GM23248 (cell line): ENCODE measurements at regions not wholly inside any gene's neighbourhood (a gene's known extent, or its start where the extent isn't known, plus 50 kb on each side); places are given as distances from the start of the nearest gene placed in this dataset.

Experiments used
- DNase-seq: peaks from one replicate; pipeline ENCODE4 v3.0.0-alpha.2; 2015
- H2AFZ ChIP-seq: fragments of 200-600 bp; sonication (generic); 2 replicates; pipeline ENCODE4 v1.6.1; 2016; ENCODE audit warnings: antibody characterized with exemption
- H3F3A ChIP-seq: fragments of 200-600 bp; sonication (generic); 2 replicates; pipeline ENCODE4 v1.6.1; 2016; ENCODE audit warnings: mild to moderate bottlenecking, antibody characterized with exemption, mixed run types; ENCODE audit not compliant: insufficient read depth
- H3K27ac ChIP-seq: fragments of 200-600 bp; sonication (generic); 2 replicates; pipeline ENCODE4 v1.5.1; 2016; ENCODE audit warnings: mild to moderate bottlenecking
- H3K27me3 ChIP-seq: fragments of 200-600 bp; sonication (generic); replicated peaks from 2 replicates; pipeline ENCODE4 v1.6.1; 2016; ENCODE audit warnings: mild to moderate bottlenecking; ENCODE audit not compliant: insufficient read depth
- H3K36me3 ChIP-seq: fragments of 200-600 bp; sonication (generic); 2 replicates; pipeline ENCODE4 v1.6.1; 2016; ENCODE audit warnings: low read depth, mild to moderate bottlenecking
- H3K4me1 ChIP-seq: fragments of 200-600 bp; sonication (generic); 2 replicates; pipeline ENCODE4 v1.6.1; 2016; ENCODE audit warnings: mild to moderate bottlenecking; ENCODE audit not compliant: insufficient read depth
- H3K4me2 ChIP-seq: fragments of 200-600 bp; sonication (generic); one replicate; pipeline ENCODE4 v1.6.1; 2016; ENCODE audit warnings: mild to moderate bottlenecking; ENCODE audit not compliant: unreplicated experiment
- H3K4me3 ChIP-seq: fragments of 200-600 bp; sonication (generic); 2 replicates; pipeline ENCODE4 v1.5.1; 2016; ENCODE audit warnings: mild to moderate bottlenecking
- H3K79me2 ChIP-seq: fragments of 200-600 bp; sonication (generic); 2 replicates; pipeline ENCODE4 v1.6.1; 2016; ENCODE audit warnings: mild to moderate bottlenecking; ENCODE audit not compliant: insufficient read depth
- H3K9ac ChIP-seq: fragments of 200-600 bp; sonication (generic); 2 replicates; pipeline ENCODE4 v1.6.1; 2016; ENCODE audit warnings: mild to moderate bottlenecking
- H3K9me2 ChIP-seq: fragments of 200-600 bp; sonication (generic); 2 replicates; pipeline ENCODE4 v1.6.1; 2016; ENCODE audit warnings: mixed run types, mild to moderate bottlenecking, moderate library complexity; ENCODE audit not compliant: insufficient read depth
- H3K9me3 ChIP-seq: fragments of 200-600 bp; sonication (generic); one replicate; pipeline ENCODE4 v1.6.1; 2017; ENCODE audit warnings: low read depth
- H4K20me1 ChIP-seq: fragments of 200-600 bp; sonication (generic); 2 replicates; pipeline ENCODE4 v1.6.0; 2016; ENCODE audit not compliant: insufficient read depth
- EZH2 ChIP-seq: fragments of 200-600 bp; sonication (generic); IDR thresholded peaks from 2 replicates; pipeline ENCODE4 v1.6.1; 2018; ENCODE audit warnings: antibody characterized with exemption, mild to moderate bottlenecking; ENCODE audit not compliant: insufficient read depth, poor library complexity, severe bottlenecking
- EZH2phosphoT487 ChIP-seq: fragments of 200-600 bp; sonication (generic); IDR thresholded peaks from 2 replicates; pipeline ENCODE4 v1.6.1; 2018; ENCODE audit warnings: antibody characterized with exemption, moderate library complexity, mild to moderate bottlenecking, low read depth; ENCODE audit not compliant: insufficient read depth
- WGBS, 2 experiments: methylation state at CpG; one replicate each; pipeline ENCODE4 v1.1.6; 2015 to 2017; ENCODE audit warnings: low lambda C conversion rate in 2 of 2, low coverage in 1 of 2; ENCODE audit errors: missing lambda C conversion rate in 2 of 2; 5-methylcytosine and 5-hydroxymethylcytosine counted together
- in situ Hi-C: fragments of 300-500 bp; cut with MboI; formaldehyde crosslinking; loops from 2 replicates; pipeline ENCODE4 v1.15.0; 2020

DNA sequence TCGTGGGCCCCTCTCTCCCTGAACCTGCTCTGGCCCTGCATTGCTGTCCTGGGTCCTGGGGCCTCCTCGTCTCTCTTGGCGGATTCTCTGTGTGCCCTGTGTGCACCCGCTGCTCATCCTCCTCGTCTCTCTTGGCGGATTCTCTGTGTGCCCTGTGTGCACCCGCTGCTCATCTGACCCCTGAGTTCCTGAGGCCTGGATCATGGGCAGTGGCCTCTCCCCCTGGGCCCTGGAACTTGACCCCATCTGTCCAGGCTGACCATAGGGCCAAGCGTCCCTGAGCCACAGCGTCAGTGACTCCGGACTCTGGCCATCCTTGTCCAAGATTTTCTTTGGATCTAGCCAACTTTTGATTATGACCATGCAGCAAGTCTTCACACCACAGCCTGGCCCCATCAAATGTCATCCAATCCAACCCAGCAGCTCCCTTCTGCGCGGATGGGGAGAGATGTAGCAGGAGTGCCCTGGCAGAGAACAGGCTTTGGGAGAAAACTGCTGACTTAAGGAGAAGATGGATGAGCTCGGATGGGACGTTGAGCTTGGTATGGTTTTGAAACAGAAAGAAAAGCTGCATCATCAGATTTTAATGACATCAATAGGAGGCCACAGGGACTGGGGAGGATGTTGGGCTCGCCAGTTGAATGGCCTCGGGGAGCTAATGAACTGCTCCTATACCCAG, 455.1 kb upstream of the HS6ST1 start:
- Histone ChIP-seq H3K27ac (no peak overlapping the region), H3K79me2 (no peaks in the 10 kb centered on the region), H3K9me2 (no peaks in the 10 kb centered on the region), H3K4me1 (no peaks in the 10 kb centered on the region), H3K9ac (no peak overlapping the region), H3K9me3 (no peaks in the 10 kb centered on the region), H3K4me3 (no peak overlapping the region), H2AFZ (no peak overlapping the region), H3F3A (no peaks in the 10 kb centered on the region), H3K36me3 (no peaks in the 10 kb centered on the region), H4K20me1 (no peaks in the 10 kb centered on the region), H3K27me3 (peaks cover 2% of the 10 kb centered on the region), H3K4me2 (no peak overlapping the region)
- WGBS, 2 experiments, result 67 to 73% methylated on average over 16 of the region's 16 CpGs
- no peak for DNase-seq
- in situ Hi-C loops, result no loop called here
- TF ChIP-seq EZH2phosphoT487 (no peak), EZH2 (no peak)

DNA sequence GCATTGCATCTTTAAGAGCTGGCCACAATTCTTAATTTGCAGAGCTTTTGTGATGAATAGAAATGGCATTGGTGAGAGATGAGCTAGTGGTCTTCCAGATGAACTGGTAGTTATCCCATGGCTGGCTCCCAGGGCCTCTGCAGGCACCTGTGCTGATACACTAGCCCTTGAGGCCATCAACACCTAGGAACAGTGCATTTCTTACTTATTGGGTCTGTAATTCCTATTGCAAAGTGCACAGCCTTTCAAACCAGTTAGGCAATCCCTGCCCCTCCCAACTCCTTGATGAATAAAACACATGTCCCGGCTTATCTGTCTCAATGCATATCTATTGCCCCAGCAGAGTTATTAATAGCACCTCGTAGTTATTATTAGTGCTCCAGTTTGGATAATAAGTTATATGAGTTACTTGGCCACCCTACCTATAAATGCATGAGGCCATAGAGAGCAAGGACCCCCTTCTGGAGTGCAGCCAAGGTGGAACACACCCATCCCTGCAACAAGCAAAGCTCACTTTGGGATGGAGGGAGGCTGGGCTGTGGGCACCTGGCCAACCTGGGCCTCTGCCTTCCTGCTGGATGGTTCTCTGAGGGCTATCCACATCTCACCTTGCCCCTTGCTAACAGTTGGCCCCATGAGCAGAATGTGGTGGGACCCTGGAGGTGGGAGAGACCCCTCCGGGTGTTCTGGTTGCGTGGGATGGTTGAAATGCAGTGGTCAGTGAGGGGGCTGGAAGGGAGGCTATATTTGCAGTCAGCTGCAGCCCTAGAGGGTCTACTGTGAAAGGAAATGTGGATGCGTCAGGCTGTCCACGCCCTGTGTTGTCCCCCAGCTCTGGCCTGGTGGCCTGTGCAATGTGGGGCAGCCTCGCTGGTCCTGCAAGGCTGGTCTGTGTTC, 455.9 kb upstream of the HS6ST1 start:
- in situ Hi-C loops, result no loop called here
- H3F3A ChIP-seq, result no peaks in the 10 kb centered on the region
- DNase-seq, result no peak
- no peak overlapping the region for H3K9ac ChIP-seq
- H3K4me1 ChIP-seq, result no peaks in the 10 kb centered on the region
- H3K4me3 ChIP-seq, result no peak overlapping the region
- H3K79me2 ChIP-seq, result no peaks in the 10 kb centered on the region
- peaks cover 8% of the 10 kb centered on the region; the same call in 1 of the 2 replicates for H3K27me3 ChIP-seq
- H4K20me1 ChIP-seq, result no peaks in the 10 kb centered on the region
- H3K9me2 ChIP-seq, result no peaks in the 10 kb centered on the region
- TF ChIP-seq EZH2phosphoT487 (no peak), EZH2 (no peak)
- H3K4me2 ChIP-seq, result no peak overlapping the region
- no peak overlapping the region for H2AFZ ChIP-seq
- no peak overlapping the region for H3K27ac ChIP-seq
- H3K36me3 ChIP-seq, result no peaks in the 10 kb centered on the region
- WGBS, 2 experiments, result 54 to 62% methylated on average over 7 of the region's 7 CpGs
- no peaks in the 10 kb centered on the region for H3K9me3 ChIP-seq

DNA sequence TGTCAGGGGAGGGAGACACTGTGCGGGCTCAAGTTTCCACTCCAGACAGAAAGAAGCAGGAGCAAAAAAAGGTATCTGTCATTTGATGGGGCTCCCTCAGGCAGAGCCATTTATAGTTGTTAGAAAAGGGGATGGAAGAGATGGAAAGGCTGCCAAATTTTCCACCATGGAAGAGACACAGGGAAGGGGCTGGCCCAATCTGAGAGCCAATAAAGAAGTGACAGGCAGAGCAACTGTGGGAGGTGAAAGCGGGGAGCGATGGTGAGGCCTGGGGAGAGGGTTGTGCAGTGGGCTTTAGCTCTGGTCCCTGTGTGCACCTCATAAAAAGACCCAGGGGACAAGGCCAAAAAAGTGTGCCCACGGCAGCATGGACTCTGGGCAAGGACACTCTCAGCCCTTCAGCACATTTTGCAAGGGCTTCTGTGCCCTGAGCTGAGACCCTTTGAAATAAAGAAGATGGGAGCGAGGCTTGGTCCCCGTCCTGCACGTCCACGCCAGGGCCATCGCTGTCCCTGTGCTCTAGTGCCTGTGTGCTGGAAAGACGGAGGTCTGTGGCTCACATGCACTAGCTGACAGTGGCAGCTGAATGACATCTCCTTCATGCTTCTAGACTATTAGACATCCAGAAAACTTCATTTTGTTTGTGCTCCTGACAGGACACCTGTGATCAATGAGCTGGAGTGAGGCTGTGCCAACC, 456.7 kb upstream of the HS6ST1 start:
- H4K20me1 ChIP-seq, result no peaks in the 10 kb centered on the region
- DNase-seq, result no peak
- no peak overlapping the region for H3K4me3 ChIP-seq
- H3K27me3 ChIP-seq, result peaks cover 8% of the 10 kb centered on the region; the same call in 1 of the 2 replicates
- H3K4me1 ChIP-seq, result no peaks in the 10 kb centered on the region
- no peaks in the 10 kb centered on the region for H3K9me3 ChIP-seq
- WGBS, 2 experiments, result 59 to 63% methylated on average over 10 of the region's 10 CpGs
- no peaks in the 10 kb centered on the region for H3K79me2 ChIP-seq
- no peak overlapping the region for H3K9ac ChIP-seq
- H3F3A ChIP-seq, result no peaks in the 10 kb centered on the region
- no peak overlapping the region for H3K4me2 ChIP-seq
- H3K36me3 ChIP-seq, result no peaks in the 10 kb centered on the region
- H3K27ac ChIP-seq, result no peak overlapping the region
- in situ Hi-C loops, result no loop called here
- no peak overlapping the region for H2AFZ ChIP-seq
- TF ChIP-seq EZH2, result no peak
- no peaks in the 10 kb centered on the region for H3K9me2 ChIP-seq

DNA sequence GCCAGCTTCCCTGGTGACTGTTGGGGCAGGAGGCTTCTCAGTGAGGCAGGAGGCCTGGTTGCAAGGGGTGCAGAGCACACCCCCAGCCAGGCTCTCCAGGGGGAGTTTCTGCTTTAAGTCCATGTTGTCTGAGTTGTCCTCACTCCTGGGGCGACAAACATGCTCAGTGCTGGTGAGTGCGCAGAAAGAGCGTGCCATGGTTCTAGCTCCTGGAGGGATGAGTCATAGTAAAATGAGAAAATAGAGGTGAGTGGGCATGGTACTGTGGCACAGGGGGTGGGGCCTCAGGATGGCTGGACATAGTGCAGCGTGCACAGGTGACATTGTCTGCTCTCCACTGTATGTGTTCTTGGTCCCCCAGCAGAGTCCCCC, 457.2 kb upstream of the HS6ST1 start:
- Histone ChIP-seq H3K79me2 (no peaks in the 10 kb centered on the region), H3K9me2 (no peaks in the 10 kb centered on the region), H3K9ac (no peak overlapping the region), H3K4me2 (no peak overlapping the region), H3K4me3 (no peak overlapping the region), H3K4me1 (no peaks in the 10 kb centered on the region), H3K36me3 (no peaks in the 10 kb centered on the region), H3K27me3 (peaks cover 8% of the 10 kb centered on the region; the same call in 1 of the 2 replicates), H3K27ac (no peak overlapping the region), H3F3A (no peaks in the 10 kb centered on the region), H3K9me3 (no peaks in the 10 kb centered on the region), H2AFZ (no peak overlapping the region), H4K20me1 (no peaks in the 10 kb centered on the region)
- 90 to 95% methylated on average over 4 of the region's 4 CpGs for WGBS, 2 experiments
- in situ Hi-C loops, result no loop called here
- DNase-seq, result no peak
- no peak for TF ChIP-seq EZH2phosphoT487
- no peak for TF ChIP-seq EZH2
